ACC112 (cell line): ENCODE measurements at regions not wholly inside any gene's neighbourhood (a gene's known extent, or its start where the extent isn't known, plus 50 kb on each side); places are given as distances from the start of the nearest gene placed in this dataset.
"Not testable (repeated sequence)": the region's sequence is repeated elsewhere in the genome, so short reads cannot be mapped to it uniquely, and the experiment has no call there.

Experiments
- H2AFZ ChIP-seq: fragments of 200-600 bp; sonication (generic); one replicate; pipeline ENCODE4 v1.6.0; 2017; ENCODE audit warnings: antibody characterized with exemption, low read length; ENCODE audit not compliant: unreplicated experiment
- H3K27ac ChIP-seq: fragments of 200-600 bp; sonication (generic); 2 replicates; pipeline ENCODE4 v1.5.1; 2014; ENCODE audit warnings: low read depth, mild to moderate bottlenecking, antibody characterized with exemption, low read length, moderate library complexity
- H3K27me3 ChIP-seq: fragments of 200-600 bp; sonication (generic); 2 replicates; pipeline ENCODE4 v1.6.1; 2014; ENCODE audit warnings: mild to moderate bottlenecking, antibody characterized with exemption, low read length, moderate library complexity, mixed read lengths; ENCODE audit not compliant: insufficient read depth
- H3K36me3 ChIP-seq: fragments of 200-600 bp; sonication (generic); 2 replicates; pipeline ENCODE4 v1.6.1; 2016; ENCODE audit warnings: mild to moderate bottlenecking, antibody characterized with exemption, low read length, moderate library complexity, mixed read lengths; ENCODE audit not compliant: insufficient read depth
- H3K4me1 ChIP-seq: fragments of 200-600 bp; sonication (generic); one replicate; pipeline ENCODE4 v1.6.1; 2016; ENCODE audit warnings: low read length, mixed read lengths; ENCODE audit not compliant: insufficient read depth, unreplicated experiment, control insufficient read depth
- H3K4me3 ChIP-seq: fragments of 200-600 bp; sonication (generic); 2 replicates; pipeline ENCODE4 v1.5.1; 2014; ENCODE audit warnings: mild to moderate bottlenecking, low read depth, low read length
- H3K79me2 ChIP-seq: fragments of 200-600 bp; sonication (generic); one replicate; pipeline ENCODE4 v1.6.0; 2016; ENCODE audit warnings: low read length; ENCODE audit not compliant: control insufficient read depth, unreplicated experiment, insufficient read depth

DNA sequence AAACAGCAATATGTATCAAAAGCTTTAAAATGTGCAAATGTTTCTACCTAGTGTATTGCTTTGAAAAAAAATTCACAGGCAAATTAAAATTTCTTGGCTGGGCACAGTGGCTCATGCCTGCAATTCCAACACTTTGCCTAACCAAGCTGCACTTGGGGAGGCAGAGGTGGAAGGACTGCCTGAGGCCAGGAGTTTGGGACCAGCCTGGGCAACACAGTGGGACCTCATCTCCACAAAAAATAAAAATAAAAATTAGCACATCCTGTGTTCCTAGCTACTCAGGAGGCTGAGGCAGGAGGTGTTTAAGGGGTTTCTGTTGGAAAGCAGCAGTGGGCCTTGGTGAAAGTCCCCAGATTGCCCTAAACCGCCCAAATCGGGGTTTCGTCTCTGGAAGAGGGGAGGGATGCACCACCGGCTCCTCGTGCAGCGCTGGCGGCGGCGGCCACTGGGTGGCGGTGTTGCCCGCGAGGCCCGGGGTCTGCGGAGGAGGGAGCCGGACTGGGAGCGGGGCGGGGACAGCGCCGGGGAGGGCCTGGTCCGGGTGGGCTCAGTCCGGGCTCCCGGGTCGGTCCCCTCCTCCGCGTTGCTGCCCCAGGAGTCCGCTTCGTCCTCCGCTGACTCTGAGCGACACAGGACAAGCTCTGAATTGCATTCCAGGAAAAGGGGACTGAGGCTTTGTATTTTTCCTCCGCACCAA lies 265.6 kb downstream of the AACS start:
- peak overlapping the region; percentile 94 for H2AFZ ChIP-seq
- H3K27ac ChIP-seq = no peak overlapping the region
- no peaks in the 10 kb centered on the region for H3K36me3 ChIP-seq
- no peaks in the 10 kb centered on the region for H3K79me2 ChIP-seq
- H3K27me3 ChIP-seq = peaks cover 6% of the 10 kb centered on the region
- H3K4me1 ChIP-seq = no peaks in the 10 kb centered on the region
- H3K4me3 ChIP-seq = peak overlapping the region; percentile 75

DNA sequence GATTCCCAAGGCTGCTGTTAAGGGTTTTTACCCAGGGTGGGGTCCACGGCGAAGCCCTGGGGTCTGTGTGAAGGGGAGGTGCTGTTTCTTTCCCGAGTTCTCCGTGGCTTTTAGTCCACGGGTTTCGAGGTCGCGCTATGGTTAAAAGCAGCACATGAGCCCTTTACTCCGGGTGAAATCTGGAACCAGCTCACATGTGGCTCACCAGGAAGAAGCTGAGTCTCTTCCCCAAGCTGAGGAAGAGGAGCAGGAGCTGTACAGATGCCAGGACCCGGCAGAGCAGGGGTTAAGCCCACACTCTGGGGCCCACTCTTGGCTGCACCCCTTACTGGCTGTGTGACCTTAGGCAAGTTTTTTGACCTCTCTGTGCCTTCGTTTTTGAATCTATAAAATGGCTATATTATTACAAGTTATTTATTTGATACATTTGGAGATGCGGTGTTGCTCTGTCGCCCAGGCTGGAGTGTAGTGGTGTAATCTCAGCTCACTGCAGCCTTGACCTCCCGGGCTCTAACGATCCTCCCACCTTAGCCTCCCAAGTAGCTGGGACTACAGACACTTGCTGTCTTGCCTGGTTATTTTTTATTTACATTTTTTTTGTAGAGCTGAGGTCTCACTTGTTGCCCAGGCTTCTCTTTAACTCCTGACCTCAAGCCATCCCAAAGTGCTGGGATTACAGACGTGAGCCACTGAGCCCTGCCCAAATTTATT lies 266.3 kb downstream of the AACS start:
- Histone ChIP-seq H2AFZ (peak overlapping the region; percentile 94), H3K27me3 (peaks cover 6% of the 10 kb centered on the region), H3K4me1 (no peaks in the 10 kb centered on the region), H3K79me2 (no peaks in the 10 kb centered on the region), H3K27ac (no peak overlapping the region), H3K36me3 (no peaks in the 10 kb centered on the region), H3K4me3 (peak overlapping the region; percentile 75)

- Histone ChIP-seq H3K36me3 (no peaks in the 10 kb centered on the region), H3K4me3 (no peak overlapping the region), H3K27ac (no peak overlapping the region), H2AFZ (no peak overlapping the region), H3K79me2 (no peaks in the 10 kb centered on the region), H3K27me3 (peaks cover 6% of the 10 kb centered on the region), H3K4me1 (no peaks in the 10 kb centered on the region)
These were observed 267.7 kb downstream of the AACS start for GRCh38 chr12:125332900-125333299.

DNA sequence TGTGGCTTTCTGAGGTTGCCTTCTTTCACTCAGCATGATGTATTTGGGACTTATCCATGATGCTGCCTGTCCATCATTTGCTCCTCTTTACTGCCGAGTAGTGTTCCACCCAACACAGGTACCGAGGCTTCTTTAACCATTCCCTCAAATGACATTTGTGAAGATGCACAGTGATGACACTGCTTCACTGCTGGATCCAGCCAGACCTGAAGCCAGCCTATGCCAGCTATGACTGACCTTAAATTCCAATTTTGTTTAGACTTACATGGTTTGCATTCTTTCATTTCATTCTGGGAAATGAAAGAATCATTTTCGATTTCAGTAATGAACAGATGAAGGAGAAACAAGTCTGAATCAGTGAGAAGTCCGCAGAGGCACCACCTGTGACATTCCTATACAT lies 271.0 kb downstream of the AACS start:
- H3K27me3 ChIP-seq = peaks cover 5% of the 10 kb centered on the region
- H3K36me3 ChIP-seq = no peaks in the 10 kb centered on the region
- H3K79me2 ChIP-seq = no peaks in the 10 kb centered on the region
- H2AFZ ChIP-seq = no peak overlapping the region
- no peaks in the 10 kb centered on the region for H3K4me1 ChIP-seq
- H3K4me3 ChIP-seq = no peak overlapping the region
- H3K27ac ChIP-seq = no peak overlapping the region

GRCh38 chr12:125340791-125341190 lies 275.6 kb downstream of the AACS start:
- Histone ChIP-seq H3K79me2 (no peaks in the 10 kb centered on the region), H3K36me3 (no peaks in the 10 kb centered on the region), H3K4me1 (no peaks in the 10 kb centered on the region), H3K27me3 (no peaks in the 10 kb centered on the region), H2AFZ (no peak overlapping the region), H3K4me3 (no peak overlapping the region), H3K27ac (no peak overlapping the region)

GRCh38 chr12:125341422-125341821 lies 276.2 kb downstream of the AACS start:
- Histone ChIP-seq H3K4me3 (no peak overlapping the region), H3K36me3 (no peaks in the 10 kb centered on the region), H3K79me2 (no peaks in the 10 kb centered on the region), H3K27ac (no peak overlapping the region), H3K27me3 (0 out of 2 replicates have a peak, but pooled peaks cover 2% of the 10 kb centered on the region), H3K4me1 (no peaks in the 10 kb centered on the region), H2AFZ (no peak overlapping the region)

- H2AFZ ChIP-seq = no peak overlapping the region
- no peaks in the 10 kb centered on the region for H3K79me2 ChIP-seq
- 0 out of 2 replicates have a peak, but pooled peaks cover 4% of the 10 kb centered on the region for H3K27me3 ChIP-seq
These were observed 278.4 kb downstream of the AACS start for GRCh38 chr12:125343649-125344048.

GRCh38 chr12:125346362-125346761 lies 281.1 kb downstream of the AACS start:
- Histone ChIP-seq H3K4me3 (no peak overlapping the region), H2AFZ (no peak overlapping the region), H3K27ac (no peak overlapping the region)

More at GRCh38 chr12:125343649-125344048, 278.4 kb downstream of the AACS start:
- Histone ChIP-seq H3K27ac (no peak overlapping the region), H3K4me3 (no peak overlapping the region), H3K36me3 (no peaks in the 10 kb centered on the region), H3K4me1 (no peaks in the 10 kb centered on the region)

GRCh38 chr12:125351788-125352187 lies 286.6 kb downstream of the AACS start:
- H2AFZ ChIP-seq = no peak overlapping the region
- H3K36me3 ChIP-seq = no peaks in the 10 kb centered on the region
- H3K4me1 ChIP-seq = no peaks in the 10 kb centered on the region
- H3K4me3 ChIP-seq = no peak overlapping the region
- no peaks in the 10 kb centered on the region for H3K27me3 ChIP-seq
- H3K27ac ChIP-seq = no peak overlapping the region
- H3K79me2 ChIP-seq = no peaks in the 10 kb centered on the region

More at GRCh38 chr12:125346362-125346761, 281.1 kb downstream of the AACS start:
- Histone ChIP-seq H3K4me1 (no peaks in the 10 kb centered on the region), H3K79me2 (no peaks in the 10 kb centered on the region), H3K36me3 (no peaks in the 10 kb centered on the region), H3K27me3 (0 out of 2 replicates have a peak, but pooled peaks cover 4% of the 10 kb centered on the region)

- not testable (repeated sequence) for H3K4me3 ChIP-seq, H3K27me3 ChIP-seq, H3K36me3 ChIP-seq, H3K79me2 ChIP-seq, H3K27ac ChIP-seq, H2AFZ ChIP-seq, H3K4me1 ChIP-seq
These were observed 287.8 kb downstream of the AACS start for GRCh38 chr12:125353002-125353401.

GRCh38 chr12:125353871-125354270 lies 288.6 kb downstream of the AACS start:
- Histone ChIP-seq H3K4me3 (no peak overlapping the region), H3K27ac (no peak overlapping the region), H3K79me2 (no peaks in the 10 kb centered on the region), H2AFZ (no peak overlapping the region), H3K36me3 (no peaks in the 10 kb centered on the region), H3K4me1 (no peaks in the 10 kb centered on the region), H3K27me3 (no peaks in the 10 kb centered on the region)
